GM04503 (cell line): ENCODE measurements at regions not wholly inside any gene's neighbourhood (a gene's known extent, or its start where the extent isn't known, plus 50 kb on each side); places are given as distances from the start of the nearest gene placed in this dataset.
"Not testable (repeated sequence)": the region's sequence is repeated elsewhere in the genome, so short reads cannot be mapped to it uniquely, and the experiment has no call there.

Experiments
- DNase-seq: peaks from one replicate; pipeline ENCODE4 v3.0.0-alpha.2; 2012; ENCODE audit warnings: low read depth

- DNase-seq: no peak
Measured at GRCh38 chr11:87970762-87971161, 204.5 kb downstream of the RAB38 start.

DNA sequence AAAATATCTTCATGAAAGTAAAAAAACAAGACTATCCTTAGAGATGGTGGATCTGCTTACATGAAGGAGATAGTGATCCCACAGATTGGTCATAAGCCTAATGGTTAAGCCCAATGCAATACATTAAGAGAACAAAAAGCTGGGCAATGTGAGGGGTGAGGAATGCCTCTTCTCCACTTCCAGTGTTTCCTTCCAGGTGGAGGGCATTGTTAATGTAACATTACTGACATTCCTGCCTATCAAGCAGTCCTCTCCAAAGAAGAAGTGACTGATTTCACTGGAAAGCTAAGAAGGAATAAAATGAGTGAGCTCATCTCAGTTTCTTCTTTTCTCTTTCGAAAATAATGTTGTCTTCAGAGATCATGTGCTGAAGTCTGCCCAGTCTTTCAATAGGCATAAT is 207.8 kb downstream of the RAB38 start:
- no peak for DNase-seq

- DNase-seq: no peak
Measured at GRCh38 chr11:87966694-87967093, 208.5 kb downstream of the RAB38 start.

GRCh38 chr11:87966216-87966615 is 209.0 kb downstream of the RAB38 start:
- no peak for DNase-seq

- DNase-seq: peak; percentile 15
Measured at GRCh38 chr11:87961606-87962005, 213.6 kb downstream of the RAB38 start.

DNA sequence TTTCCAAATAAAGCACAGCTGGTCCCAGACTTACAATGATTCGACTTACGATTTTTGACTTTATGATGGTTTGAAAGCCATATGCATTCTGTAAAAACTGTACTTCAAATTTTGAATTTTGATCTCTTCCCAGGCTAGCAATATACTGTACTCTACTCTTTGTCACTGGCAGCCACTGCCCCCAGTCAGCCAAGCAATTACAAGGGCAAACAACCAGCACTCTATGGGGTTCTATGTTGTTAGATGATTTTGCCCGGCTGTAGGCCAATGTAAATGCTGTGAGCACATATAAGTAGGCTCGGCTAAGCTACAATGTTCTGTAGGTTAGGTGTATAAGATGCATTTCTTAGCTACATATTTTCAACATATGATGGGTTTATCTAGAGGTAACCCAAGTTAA is 217.3 kb downstream of the RAB38 start:
- no peak for DNase-seq

DNA sequence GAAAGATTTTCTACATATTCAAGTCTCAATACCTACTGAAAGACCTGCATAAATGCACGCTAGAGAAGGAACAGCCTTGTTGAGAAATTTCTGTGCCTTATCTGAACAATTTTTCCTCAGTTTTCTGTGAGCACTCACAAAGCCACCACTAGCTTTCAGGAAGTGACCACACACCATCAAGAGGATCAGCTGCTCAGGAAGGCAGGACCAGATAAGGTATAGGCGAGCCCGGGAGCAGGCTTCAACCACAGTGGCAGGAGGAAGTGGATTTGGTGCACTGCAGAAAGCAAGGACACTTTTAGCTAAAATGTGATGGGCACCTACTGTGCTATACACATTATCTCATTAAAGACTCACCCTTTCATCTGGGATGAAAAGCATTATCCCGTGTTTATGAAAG is 220.8 kb downstream of the RAB38 start:
- no peak for DNase-seq

- DNase-seq: no peak
Measured at GRCh38 chr11:87942786-87943185, 232.5 kb downstream of the RAB38 start.

- no peak for DNase-seq
Measured at GRCh38 chr11:87934182-87934581, 241.1 kb downstream of the RAB38 start.

DNA sequence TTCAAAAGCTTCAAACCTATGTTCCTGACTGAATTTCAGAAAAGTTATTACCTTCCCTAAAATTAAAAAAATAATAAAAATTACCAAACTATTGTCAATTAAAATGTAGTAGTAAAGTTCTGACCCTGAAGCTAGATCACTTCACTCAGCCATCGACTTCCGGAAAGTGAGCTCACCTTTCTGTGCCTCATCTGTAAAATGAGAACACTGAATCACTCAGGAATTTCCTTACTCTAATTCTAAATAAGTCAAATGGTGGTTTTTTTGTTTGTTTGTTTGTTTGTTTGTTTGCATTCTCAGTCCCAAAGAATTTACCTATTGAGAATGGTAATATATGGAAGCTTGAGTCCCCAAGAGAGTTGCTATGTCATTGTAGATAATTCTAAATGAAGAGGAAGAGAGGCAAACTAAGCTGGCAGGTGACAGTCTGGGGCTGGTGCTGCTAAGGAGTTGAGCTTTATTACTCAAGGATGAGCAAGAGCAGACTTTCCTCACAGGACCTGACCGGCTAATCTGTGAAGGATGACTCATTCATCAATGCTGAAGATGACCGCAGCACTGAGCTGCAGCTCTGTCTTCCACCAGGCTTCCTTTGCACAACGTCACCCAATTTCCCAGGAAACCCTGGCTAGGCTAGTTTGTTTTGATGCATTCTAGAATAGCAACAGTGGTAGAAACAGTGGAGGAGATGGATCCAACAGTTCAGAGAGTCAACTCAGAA is 248.8 kb downstream of the RAB38 start:
- DNase-seq: peak; percentile 69

DNA sequence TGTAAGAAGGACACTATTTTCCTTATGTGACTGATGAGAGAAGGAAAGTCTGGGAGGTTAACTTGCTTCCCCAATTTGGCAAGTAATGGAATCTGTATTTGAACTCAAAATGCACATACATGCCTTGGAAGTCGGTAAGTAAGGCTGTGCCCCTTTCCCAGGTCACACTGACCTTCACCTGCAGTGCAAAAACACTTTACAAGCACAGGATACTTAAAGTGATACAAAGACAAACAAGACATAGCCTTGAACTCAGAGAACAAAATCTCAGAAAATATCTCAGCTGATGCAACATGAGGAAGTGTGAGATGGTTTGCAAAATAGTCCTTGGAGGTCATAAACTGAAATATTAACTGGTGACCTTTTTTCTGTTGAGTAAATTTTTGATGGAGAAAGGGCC is 251.1 kb downstream of the RAB38 start:
- no peak for DNase-seq

- no peak for DNase-seq
Measured at GRCh38 chr11:87917111-87917510, 258.1 kb downstream of the RAB38 start.

DNA sequence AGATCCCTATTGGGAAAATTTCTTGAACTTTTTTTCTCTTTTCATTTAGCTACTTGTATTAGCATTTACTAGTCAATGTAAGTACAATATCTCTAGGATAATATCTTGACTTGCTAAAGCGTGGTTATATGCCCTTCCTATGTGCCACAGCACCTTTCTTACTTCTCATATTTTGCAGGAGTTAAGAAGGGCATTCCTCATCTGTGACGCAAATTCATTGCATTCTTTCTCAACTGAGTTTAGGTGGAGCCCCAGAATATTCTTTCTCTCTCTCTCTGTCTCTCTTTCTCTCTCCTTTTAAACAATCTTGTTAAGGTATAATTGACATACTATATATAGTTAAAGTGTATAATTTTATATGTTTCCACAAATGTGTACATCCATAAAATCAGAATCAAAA is 266.1 kb downstream of the RAB38 start:
- no peak for DNase-seq

DNA sequence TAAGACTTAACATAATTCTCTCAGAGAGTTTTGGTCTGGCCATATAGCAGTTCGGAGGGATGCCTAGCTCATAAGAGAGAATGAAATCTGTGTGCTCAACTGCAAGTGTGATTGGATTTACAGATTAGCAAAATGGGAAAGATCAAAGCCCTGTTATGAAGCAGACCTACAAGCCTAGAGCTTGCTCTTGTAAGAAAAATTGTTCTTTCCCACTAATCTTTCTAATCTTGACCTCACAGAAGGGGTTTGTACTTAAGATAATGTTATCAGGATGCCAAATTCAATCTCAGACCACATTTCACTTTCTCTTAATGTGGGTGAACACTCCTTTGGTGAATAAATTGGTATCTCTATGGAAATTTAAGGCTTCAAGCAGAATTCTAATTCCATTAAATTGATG is 267.2 kb downstream of the RAB38 start:
- DNase-seq: no peak

DNA sequence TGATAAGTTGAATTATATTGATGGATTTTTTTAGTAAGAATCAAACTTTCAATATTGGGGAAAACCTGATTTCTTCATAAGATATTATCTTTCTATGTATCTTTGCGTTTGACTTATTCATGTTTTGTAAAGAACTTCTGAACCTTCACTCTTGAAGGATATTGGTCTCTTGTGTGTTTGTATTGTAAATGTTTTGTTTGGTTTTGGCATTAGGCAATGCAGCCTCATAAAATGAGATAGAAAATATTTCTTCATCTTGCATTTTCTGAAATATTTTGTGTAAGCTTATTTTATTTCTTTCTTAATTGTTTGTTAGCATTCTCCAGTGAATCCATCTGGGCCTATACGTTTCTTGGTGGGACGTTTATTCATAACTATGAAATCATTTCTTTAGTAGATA is 271.9 kb downstream of the RAB38 start:
- no peak for DNase-seq

GRCh38 chr11:87901341-87901740 is 273.9 kb downstream of the RAB38 start:
- no peak for DNase-seq

DNA sequence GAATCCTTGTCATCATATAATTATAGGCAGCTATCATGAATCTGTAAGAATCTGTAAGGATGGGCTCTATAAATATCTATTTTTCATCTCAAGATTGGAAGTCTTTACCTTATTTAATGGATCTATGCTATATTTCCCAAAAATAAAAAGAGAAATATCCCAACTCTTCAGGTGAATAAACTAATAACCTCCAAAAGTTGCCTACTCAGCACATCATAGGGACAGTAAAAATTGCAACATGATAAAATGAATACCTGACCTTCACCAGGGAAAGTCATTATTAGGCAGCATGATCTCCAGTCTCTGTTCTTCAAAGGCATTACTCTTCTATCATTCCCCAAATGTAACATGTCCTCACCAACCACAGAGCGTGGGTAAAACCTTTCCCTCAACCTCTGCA is 277.3 kb downstream of the RAB38 start:
- no peak for DNase-seq

- DNase-seq: no peak
Measured at GRCh38 chr11:87897071-87897470, 278.2 kb downstream of the RAB38 start.

DNA sequence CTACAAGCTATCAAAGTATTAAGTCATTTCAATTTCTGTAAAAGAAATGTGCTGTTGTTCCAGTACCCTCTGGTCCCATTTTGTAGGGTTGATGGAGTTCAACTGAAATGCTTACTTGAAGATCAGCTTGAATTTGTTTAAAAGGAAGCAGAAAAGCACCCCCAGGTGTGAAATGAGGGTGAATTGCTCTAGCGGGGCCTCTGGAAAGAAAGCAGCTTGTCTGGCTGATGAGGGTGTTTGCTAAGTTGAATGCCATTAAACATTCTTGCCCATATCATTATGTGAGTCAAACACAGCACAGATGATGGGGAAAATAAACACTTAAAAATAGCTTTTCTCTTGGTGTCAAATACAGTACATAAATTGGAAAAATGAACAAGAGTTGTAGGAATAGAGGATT is 280.3 kb downstream of the RAB38 start:
- no peak for DNase-seq

GRCh38 chr11:87892291-87892690 is 283.0 kb downstream of the RAB38 start:
- DNase-seq: no peak

DNA sequence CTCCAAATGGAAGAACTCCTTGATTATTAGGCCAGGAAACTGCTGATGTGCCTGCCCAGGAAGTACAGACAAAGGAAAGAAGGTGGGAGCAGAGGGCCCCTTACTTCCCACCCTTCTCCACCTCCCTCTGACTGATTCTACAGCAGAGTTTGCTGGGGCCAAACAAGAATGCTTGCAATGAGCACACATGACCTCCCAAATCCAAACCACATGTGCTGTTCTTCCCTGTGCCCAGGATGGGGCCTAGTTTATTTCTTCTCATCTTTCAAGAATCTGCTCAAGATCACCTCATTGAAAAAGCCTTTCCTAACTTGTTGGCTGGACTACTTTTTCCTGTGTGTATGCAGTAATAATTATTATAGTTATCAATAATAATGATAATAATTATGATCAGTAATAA is 286.1 kb downstream of the RAB38 start:
- DNase-seq: no peak

GRCh38 chr11:87885084-87885483 is 290.2 kb downstream of the RAB38 start:
- not testable (repeated sequence) for DNase-seq

GRCh38 chr11:87879118-87879517 is 296.1 kb downstream of the RAB38 start:
- peak; percentile 12 for DNase-seq

- DNase-seq: peak; percentile 13
Measured at GRCh38 chr11:87878373-87878825, 296.8 kb downstream of the RAB38 start.
